Inferior parietal cortex (tissue), 1 donor: ENCODE measurements at regions not wholly inside any gene's neighbourhood (a gene's known extent, or its start where the extent isn't known, plus 50 kb on each side); places are given as distances from the start of the nearest gene placed in this dataset.
"Not testable (repeated sequence)": the region's sequence is repeated elsewhere in the genome, so short reads cannot be mapped to it uniquely, and the experiment has no call there.

ENCODE experiments used
- DNase-seq: peaks from one replicate; pipeline ENCODE4 v3.0.0-alpha.2; 2016; ENCODE audit errors: extremely low spot score

DNA sequence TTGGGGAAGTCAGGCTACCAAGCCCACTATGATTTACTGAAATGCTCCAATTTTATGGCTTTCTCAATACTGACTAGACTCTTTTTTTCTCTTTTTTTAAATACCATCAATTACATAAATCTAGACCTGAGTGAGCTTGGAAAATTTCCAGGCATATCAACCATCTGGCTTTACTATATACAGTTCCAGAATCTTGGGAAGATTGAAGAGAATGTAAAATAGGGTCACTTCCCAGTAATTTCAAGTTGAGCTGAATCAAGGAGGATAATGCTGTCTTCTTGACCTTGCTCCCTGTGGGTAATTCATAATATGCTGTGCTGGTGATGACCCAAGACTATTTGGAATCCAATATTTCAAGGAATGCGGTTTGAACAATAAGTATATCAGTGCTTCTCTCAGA lies 108.1 kb downstream of the MAP3K21 start:
- peak; percentile 30 for DNase-seq

GRCh38 chr1:233439721-233440120 lies 112.2 kb downstream of the MAP3K21 start:
- peak; percentile 33 for DNase-seq

DNA sequence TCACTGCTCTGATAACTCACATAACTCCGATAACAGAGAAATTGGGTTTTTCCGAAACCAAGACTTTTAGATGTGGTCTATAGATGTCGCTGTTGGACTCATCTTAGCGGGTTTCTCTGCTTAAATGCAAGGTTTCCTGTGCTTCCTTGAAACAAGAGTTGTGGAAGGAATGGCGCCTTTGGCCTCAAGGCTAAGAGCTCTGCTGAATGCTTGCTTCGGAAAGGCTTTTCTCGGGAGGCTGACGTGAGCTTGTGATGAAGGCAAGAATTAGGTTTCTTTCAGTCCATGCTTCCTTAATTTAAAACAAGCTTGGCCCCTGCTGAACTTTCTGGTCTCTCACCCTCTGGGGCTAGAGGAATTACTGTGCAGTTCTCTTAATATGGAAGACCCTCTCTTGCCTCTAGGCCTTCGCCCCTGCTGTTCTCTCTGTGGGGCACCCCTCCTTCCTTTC lies 113.5 kb downstream of the MAP3K21 start:
- DNase-seq: peak; percentile 88

DNA sequence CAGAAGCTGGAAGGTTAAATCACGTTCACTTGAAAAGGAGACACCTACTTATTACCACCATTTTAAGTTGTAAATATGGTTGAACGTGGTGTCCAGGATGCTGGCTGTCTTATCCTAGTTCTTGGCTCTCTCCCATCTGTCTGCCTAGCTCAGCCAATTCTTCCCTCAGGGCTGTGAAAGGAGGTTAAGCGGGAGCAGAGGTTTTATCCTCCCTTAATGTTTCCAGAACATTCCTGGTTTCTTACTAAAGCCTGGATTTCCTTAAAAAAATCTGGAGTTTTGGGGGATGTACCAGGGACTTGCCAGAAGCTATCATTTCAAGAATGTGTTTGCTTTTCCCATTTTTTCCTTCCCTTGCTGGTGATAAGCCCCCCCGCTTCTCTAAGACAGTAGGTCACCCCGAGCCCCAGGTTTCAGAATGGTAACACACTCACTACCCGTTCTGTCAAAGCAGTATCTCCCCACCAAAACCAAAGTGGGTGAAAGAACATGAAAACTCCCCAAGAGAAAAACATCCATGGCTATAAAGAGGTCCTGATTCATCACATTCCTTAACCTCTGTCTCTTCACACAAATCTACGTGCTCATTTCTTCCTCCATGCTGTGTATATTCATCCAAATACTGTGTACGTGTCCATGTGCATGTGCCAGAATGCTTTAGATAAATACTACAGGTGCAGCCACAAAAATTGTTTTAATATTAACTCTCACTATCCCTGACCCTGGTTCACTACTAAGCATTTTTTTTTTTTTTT lies 114.7 kb downstream of the MAP3K21 start:
- no peak for DNase-seq

DNA sequence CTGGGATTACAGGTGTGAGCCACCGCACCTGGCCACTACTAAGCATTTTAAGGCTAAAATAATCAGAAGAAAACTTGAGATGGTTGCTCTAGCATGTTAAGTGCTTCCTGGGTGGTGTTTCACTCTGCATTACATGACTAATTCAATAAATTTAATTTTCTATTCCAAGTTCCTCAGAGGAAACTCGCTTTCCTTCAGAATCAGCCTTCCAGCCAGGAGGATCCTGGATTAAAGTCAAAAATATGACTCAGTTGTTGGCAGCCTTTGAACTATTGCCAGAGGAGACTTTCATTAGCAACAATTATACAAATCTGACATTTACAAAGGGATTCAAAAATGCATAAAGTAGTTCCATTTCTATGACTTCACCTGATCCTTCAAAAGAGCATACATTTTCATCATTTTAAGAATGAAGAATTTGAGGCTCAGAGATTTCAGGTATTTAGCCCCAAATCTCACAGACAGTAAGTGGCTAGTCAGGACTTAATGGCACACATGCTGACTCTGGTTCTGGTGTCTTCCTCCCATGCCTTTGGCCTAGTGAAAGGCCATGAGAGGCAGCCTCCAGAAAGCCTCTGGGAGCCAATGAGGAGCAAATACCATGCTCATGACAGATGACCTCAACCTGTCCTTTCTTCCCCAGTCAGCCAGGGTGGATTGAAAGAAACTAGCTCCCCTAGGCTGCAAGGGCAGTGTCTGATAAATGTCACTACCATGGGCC lies 115.7 kb downstream of the MAP3K21 start:
- no peak for DNase-seq

DNA sequence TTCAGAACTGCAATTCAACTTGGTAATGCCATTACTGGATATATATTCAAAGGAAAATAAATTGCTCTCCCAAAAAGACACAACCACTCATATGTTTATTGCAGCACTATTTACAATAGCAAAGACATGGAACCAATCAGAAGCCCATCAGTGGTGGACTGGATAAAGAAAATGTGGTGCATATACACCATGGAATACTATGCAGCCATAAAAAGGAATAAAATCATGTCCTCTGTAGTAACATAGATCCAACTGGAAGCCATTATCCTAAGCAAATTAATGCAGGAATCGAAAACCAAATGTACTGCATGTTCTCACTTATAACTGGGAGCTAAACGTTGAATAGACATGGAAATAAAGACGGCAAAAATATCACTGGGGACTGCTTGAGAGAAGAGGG lies 117.0 kb downstream of the MAP3K21 start:
- DNase-seq: no peak

GRCh38 chr1:233445737-233446136 lies 118.2 kb downstream of the MAP3K21 start:
- DNase-seq: no peak

DNA sequence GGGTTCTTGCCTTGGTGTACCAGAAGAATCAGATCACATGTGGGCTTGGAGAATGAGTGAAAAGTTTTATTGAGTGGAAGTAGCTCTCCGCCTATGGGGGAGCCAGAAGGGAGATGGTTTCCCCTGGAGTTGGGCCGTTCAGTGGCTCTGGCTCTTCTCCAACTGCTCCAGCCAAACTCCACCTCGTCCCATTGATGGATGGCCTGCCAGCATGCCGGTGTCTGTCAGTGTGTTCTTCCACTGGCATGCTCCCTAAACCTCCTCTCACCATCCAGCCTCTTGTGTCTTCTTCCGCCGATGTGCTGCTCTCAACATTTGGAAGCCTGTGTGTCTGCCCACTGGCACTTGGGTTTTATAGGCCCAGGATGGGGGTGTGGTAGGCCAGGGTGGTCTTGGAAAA lies 119.4 kb downstream of the MAP3K21 start:
- DNase-seq: no peak

DNA sequence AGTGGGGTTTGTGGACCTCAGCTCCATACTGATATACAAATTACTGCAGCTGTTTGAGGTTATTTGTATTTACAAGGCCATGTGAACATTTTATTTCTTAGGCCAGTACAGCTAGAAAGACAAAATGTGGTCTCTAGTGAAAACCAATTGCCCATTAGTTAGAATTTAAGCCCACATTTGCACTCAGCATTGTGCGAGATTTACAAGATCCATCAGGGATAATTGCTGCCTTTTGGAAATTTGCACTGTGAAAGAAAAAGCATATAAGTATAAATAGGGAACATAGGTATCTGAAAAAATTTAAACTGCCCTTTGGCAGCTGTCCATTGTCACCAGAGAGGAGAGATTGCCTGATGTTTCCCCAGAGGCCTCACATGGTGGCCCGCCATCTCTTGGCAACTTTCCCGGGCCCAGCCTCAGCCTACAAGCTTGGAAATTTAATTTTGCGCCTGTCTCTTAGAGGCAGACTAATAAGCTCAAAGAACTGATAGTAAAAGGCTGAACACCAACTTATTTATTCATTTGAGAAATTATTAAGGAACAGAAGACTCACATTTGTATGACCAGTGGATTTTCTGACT lies 120.7 kb downstream of the MAP3K21 start:
- DNase-seq: no peak

GRCh38 chr1:233452724-233453123 lies 125.2 kb downstream of the MAP3K21 start:
- no peak for DNase-seq

GRCh38 chr1:233453433-233454200 lies 126.1 kb downstream of the MAP3K21 start:
- no peak for DNase-seq

DNA sequence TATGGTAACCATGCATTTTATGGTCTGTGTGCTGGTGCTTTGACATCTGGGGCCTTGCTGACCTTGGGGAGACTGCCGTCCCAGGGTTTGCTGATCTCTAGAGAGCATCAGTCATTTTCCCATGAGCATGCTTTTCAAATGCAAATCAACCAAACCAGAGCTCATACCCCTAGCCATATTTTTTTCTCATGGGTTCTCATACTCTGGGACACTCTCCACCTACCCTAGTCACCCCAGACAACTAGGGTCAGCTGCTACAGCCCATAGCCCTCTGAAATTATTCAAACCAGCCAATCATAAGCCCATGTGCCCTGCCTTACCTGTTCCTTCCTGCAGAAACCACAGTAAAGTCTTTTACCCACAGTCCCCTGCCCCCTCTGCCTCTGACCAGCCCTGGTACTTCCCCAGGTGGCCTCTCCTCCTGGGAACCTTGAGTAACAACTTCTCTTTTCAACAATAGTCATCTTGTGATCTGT lies 132.0 kb downstream of the MAP3K21 start:
- no peak for DNase-seq

DNA sequence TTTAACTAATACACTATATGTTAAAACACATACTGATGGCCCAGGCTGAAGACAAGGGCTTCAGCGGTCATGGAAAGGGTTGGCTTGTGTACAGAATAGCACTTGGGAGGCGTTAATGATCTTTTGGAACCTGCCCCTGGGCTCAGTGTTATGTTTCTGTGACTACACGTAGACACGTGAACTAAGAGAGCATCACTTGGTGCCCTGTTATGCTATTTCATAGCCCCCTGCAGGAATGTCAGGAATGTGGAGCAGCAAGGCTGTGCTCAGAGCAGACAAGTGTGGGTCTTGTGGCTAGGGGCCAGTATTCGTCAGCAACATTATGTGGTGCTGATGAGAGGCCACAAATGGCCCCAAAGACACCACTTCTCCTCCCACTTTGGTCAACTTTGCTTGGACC lies 132.4 kb downstream of the MAP3K21 start:
- no peak for DNase-seq

DNA sequence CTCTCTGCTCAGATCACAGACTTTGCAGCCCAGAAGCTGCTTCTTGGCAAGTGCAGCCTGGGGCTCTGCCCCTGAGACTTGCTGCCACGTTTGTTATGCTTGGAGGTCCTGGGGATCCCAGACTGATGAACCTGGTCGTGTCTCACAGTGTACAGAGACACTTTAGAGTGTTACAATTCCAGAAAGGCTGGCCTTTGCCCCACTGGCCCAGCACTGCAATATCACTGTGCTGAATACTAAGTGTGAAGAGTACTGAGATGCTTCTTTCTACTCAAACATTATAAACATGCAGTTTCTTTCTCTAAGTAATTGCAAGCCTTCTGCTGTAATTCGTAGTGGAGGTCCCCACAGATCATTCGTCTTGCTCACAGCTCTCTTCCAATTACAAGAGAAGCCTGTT lies 133.2 kb downstream of the MAP3K21 start:
- DNase-seq: no peak

- no peak for DNase-seq
These were observed 134.3 kb downstream of the MAP3K21 start for GRCh38 chr1:233461847-233462246.

GRCh38 chr1:233463333-233463732 lies 135.8 kb downstream of the MAP3K21 start:
- DNase-seq: no peak

DNA sequence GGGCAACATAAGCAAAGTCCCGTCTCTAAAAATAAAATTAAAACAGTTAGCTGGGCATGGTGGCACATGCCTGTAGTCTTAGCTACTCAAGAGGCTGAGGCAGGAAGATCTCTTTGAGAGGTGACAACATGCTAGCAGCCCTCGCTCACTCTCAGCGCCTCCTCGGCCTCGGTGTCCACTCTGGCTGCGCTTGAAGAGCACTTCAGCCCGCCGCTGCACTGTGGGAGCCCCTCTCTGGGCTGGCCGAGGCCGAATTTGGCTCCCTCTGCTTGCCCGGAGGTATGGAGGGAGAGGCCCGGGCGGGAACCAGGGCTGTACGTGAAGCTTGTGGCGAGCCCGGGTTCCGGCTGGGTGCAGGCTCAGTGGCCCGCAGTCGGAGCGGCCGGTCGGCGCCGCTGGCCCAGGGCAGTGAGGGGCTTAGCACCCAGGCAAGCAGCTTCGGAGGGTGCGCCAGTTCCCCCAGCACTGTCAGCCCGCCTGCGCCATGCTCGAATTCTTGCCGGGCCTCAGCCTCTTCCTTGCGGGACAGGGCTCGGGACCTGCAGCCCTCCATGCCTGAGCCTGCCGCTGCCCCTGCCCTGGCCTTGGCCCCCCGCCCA lies 138.3 kb downstream of the MAP3K21 start:
- no peak for DNase-seq

- DNase-seq: no peak
These were observed 143.0 kb upstream of the KCNK1 start for GRCh38 chr1:233470741-233471499.

DNA sequence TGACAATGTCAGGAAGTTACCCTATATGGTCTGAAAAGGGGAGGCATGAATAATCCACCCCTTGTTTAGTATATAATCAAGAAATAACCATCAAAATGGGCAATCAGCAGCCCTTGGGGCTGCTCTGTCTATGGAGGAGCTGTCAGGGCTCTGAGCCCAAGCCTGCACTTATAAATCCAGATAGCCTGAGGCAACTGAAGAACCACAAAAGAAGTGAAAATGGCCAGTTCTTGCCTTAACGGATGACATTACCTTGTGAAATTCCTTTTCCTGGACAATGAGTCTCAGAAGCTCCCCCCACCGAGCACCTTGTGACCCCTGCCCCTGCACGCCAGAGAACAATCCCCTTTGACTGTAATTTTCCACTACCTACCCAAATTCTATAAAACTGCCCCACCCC lies 142.1 kb upstream of the KCNK1 start:
- DNase-seq: not testable (repeated sequence)

- DNase-seq: not testable (repeated sequence)
These were observed 141.1 kb upstream of the KCNK1 start for GRCh38 chr1:233472796-233473195.
